HG03103 (cell line): ENCODE measurements at regions not wholly inside any gene's neighbourhood (a gene's known extent, or its start where the extent isn't known, plus 50 kb on each side); places are given as distances from the start of the nearest gene placed in this dataset.
"Not testable (repeated sequence)": the region's sequence is repeated elsewhere in the genome, so short reads cannot be mapped to it uniquely, and the experiment has no call there.

Source experiments
- ATAC-seq: cut with Tn5 transposase; IDR thresholded peaks from one replicate; pipeline ENCODE4 v1.9.1; 2021; ENCODE audit warnings: low read depth; ENCODE audit not compliant: unreplicated experiment

GRCh38 chr3:31092748-31093589, 198.5 kb upstream of the GADL1 start:
- no peak for ATAC-seq

- no peak for ATAC-seq
These were observed 199.1 kb upstream of the GADL1 start for GRCh38 chr3:31093606-31094005.

GRCh38 chr3:31094048-31094447, 199.6 kb upstream of the GADL1 start:
- no peak for ATAC-seq

GRCh38 chr3:31095255-31095654, 200.8 kb upstream of the GADL1 start:
- no peak for ATAC-seq

- no peak for ATAC-seq
These were observed 202.4 kb upstream of the GADL1 start for GRCh38 chr3:31096661-31097395.

- ATAC-seq = no peak
These were observed 206.1 kb upstream of the GADL1 start for GRCh38 chr3:31100519-31100918.

- not testable (repeated sequence) for ATAC-seq
These were observed 206.8 kb upstream of the GADL1 start for GRCh38 chr3:31101285-31101684.

GRCh38 chr3:31102196-31102879, 207.9 kb upstream of the GADL1 start:
- no peak for ATAC-seq

- no peak for ATAC-seq
These were observed 208.7 kb upstream of the GADL1 start for GRCh38 chr3:31103181-31103580.

- ATAC-seq = no peak
These were observed 209.2 kb upstream of the GADL1 start for GRCh38 chr3:31103623-31104180.

GRCh38 chr3:31105011-31105410, 210.6 kb upstream of the GADL1 start:
- no peak for ATAC-seq

GRCh38 chr3:31105438-31106077, 211.1 kb upstream of the GADL1 start:
- ATAC-seq = no peak

- no peak for ATAC-seq
These were observed 211.7 kb upstream of the GADL1 start for GRCh38 chr3:31106204-31106603.

GRCh38 chr3:31106912-31107311, 212.5 kb upstream of the GADL1 start:
- ATAC-seq = peak; percentile 90

- no peak for ATAC-seq
These were observed 220.4 kb upstream of the GADL1 start for GRCh38 chr3:31114929-31115283.

- ATAC-seq = not testable (repeated sequence)
These were observed 221.1 kb upstream of the GADL1 start for GRCh38 chr3:31115531-31115930.

GRCh38 chr3:31116651-31117050, 222.2 kb upstream of the GADL1 start:
- ATAC-seq = no peak

GRCh38 chr3:31117854-31118253, 223.4 kb upstream of the GADL1 start:
- no peak for ATAC-seq

GRCh38 chr3:31124373-31124772, 229.9 kb upstream of the GADL1 start:
- no peak for ATAC-seq

GRCh38 chr3:31125413-31126020, 231.1 kb upstream of the GADL1 start:
- ATAC-seq = no peak
